Kidney (tissue), 13 donors: ENCODE measurements at regions not wholly inside any gene's neighbourhood (a gene's known extent, or its start where the extent isn't known, plus 50 kb on each side); places are given as distances from the start of the nearest gene placed in this dataset.

Experiments
- DNase-seq, 5 donors: peaks; one replicate each; pipeline ENCODE4 v3.0.0-alpha.2; 2013 to 2020
- FAIRE-seq: peaks from 2 replicates; lab custom pipeline; 2012; peaks lifted over from hg19 to GRCh38; lab: Jason Lieb, UNC
- H3K27ac ChIP-seq, 2 donors: one replicate each; pipeline ENCODE4 v1.7.0; 2013; ENCODE audit warnings: low read depth in 2 of 2, low read length in 2 of 2, inconsistent platforms in 1 of 2
- H3K27me3 ChIP-seq: one replicate; pipeline ENCODE4 v1.7.1; 2013; ENCODE audit warnings: low read length, inconsistent platforms; ENCODE audit not compliant: control insufficient read depth, insufficient read depth
- H3K36me3 ChIP-seq, 3 donors: one replicate each; pipeline versions ENCODE4 v1.7.0 to v1.7.1; 2013; ENCODE audit warnings: low read length in 3 of 3, control low read depth in 1 of 3, inconsistent platforms in 1 of 3; ENCODE audit not compliant: insufficient read depth in 3 of 3, control insufficient read depth in 2 of 3
- H3K4me1 ChIP-seq, 3 donors: one replicate each; pipeline versions ENCODE4 v1.7.0 to v1.7.1; 2013; ENCODE audit warnings: low read length in 3 of 3, inconsistent platforms in 1 of 3, low read depth in 1 of 3; ENCODE audit not compliant: control insufficient read depth in 2 of 3, insufficient read depth in 2 of 3
- H3K4me3 ChIP-seq, 3 donors: one replicate each; pipeline versions ENCODE4 v1.7.0 to v1.8.1; 2013; ENCODE audit warnings: low read length in 3 of 3, control low read depth in 1 of 3, inconsistent platforms in 1 of 3
- H3K9ac ChIP-seq, 3 donors: one replicate each; pipeline versions ENCODE4 v1.7.0 to v1.7.1; 2013; ENCODE audit warnings: low read length in 3 of 3, control low read depth in 1 of 3, inconsistent platforms in 1 of 3
- H3K9me3 ChIP-seq, 3 donors: one replicate each; pipeline versions ENCODE4 v1.7.0 to v1.7.1; 2013; ENCODE audit warnings: low read length in 3 of 3, control low read depth in 1 of 3, inconsistent platforms in 1 of 3; ENCODE audit not compliant: control insufficient read depth in 2 of 3, insufficient read depth in 1 of 3
- CTCF ChIP-seq: IDR thresholded peaks from 3 replicates; pipeline ENCODE4 v1.5.1; 2012; ENCODE audit warnings: mild to moderate bottlenecking, moderate library complexity, borderline replicate concordance; ENCODE audit not compliant: insufficient read depth; ENCODE audit errors: extremely low read depth
- intact Hi-C: fragments of 100-400 bp; cut with DNase I; formaldehyde crosslinking; loops from one replicate; pipeline ENCODE4 v1.11.1; 2022
- donor health status: control.
- donor health status: control.
- donor health status: control.
- donor health status: control.
- donor health status: control.
- donor health status: DM: yes; HTN: yes; CAD: no.
- donor health status: Normal renal cell carcinoma (clear cell type).

GRCh38 chr22:23397008-23397612, 183.0 kb downstream of the IGLL1 start:
- H3K4me1 ChIP-seq = no peaks in the 10 kb centered on the region
- no peak overlapping the region for H3K27ac ChIP-seq
- no peaks in the 10 kb centered on the region for H3K27me3 ChIP-seq
- no peak overlapping the region for H3K4me3 ChIP-seq
- no peaks in the 10 kb centered on the region for H3K9me3 ChIP-seq
- no peak for DNase-seq
- no peak for FAIRE-seq
- intact Hi-C loops = no loop called here
- TF ChIP-seq CTCF = no peak
- no peaks in the 10 kb centered on the region for H3K36me3 ChIP-seq
- no peak overlapping the region for H3K9ac ChIP-seq

- no peaks in the 10 kb centered on the region for H3K9me3 ChIP-seq
- H3K36me3 ChIP-seq = no peaks in the 10 kb centered on the region
- DNase-seq (no peak), FAIRE-seq (no peak)
- no peak for TF ChIP-seq CTCF
- no peaks in the 10 kb centered on the region for H3K4me1 ChIP-seq
- H3K9ac ChIP-seq = no peak overlapping the region
- intact Hi-C loops = no loop called here
- H3K27ac ChIP-seq = no peak overlapping the region
- no peak overlapping the region for H3K4me3 ChIP-seq
- H3K27me3 ChIP-seq = no peaks in the 10 kb centered on the region
Observed at GRCh38 chr22:23396362-23397007, 183.6 kb downstream of the IGLL1 start.

- Histone ChIP-seq H3K9ac (no peak overlapping the region), H3K36me3 (no peaks in the 10 kb centered on the region), H3K4me1 (no peaks in the 10 kb centered on the region), H3K9me3 (no peaks in the 10 kb centered on the region), H3K27ac (no peak overlapping the region), H3K4me3 (no peak overlapping the region), H3K27me3 (no peaks in the 10 kb centered on the region)
- DNase-seq (peak in 1 of 5 donors; percentile 48), FAIRE-seq (no peak)
- intact Hi-C loops = no loop called here
- no peak for TF ChIP-seq CTCF
Observed at GRCh38 chr22:23395530-23396361, 184.3 kb downstream of the IGLL1 start.
